K562 (cell line): ENCODE measurements at regions not wholly inside any gene's neighbourhood (a gene's known extent, or its start where the extent isn't known, plus 50 kb on each side); places are given as distances from the start of the nearest gene placed in this dataset.

Source experiments
- ATAC-seq: fragments of 200-7000 bp; cut with Tn5 transposase; 3 replicates; pipeline ENCODE4 v1.9.1; 2020; ENCODE audit warnings: moderate library complexity
- BruUV-seq: library from RNA; stranded (reverse); fragments of 400-500 nt; replicated peaks from 2 replicates; lab custom pipeline; 2021; lab: Mats Ljungman, UMichigan
- CTCF ChIA-PET: fragments of 300-600 bp; formaldehyde crosslinking; extraction: SDS; loops from one replicate; lab custom pipeline; 2021; ENCODE audit warnings: low intra/inter-chr PET ratio; lab: Yijun Ruan, JAX
- POLR2A ChIA-PET: fragments of 300-600, 350-650 bp; sonication (Branson Sonifier 250); formaldehyde crosslinking; extraction: SDS; loops from one replicate; lab custom pipeline; 2021; ENCODE audit warnings: antibody characterized with exemption, inconsistent platforms; lab: Yijun Ruan, JAX
- DNase-seq, 4 experiments: peaks; one replicate each; pipeline versions ENCODE4 v3.0.0 to v3.0.0-alpha.2; 2011 to 2018; ENCODE audit warnings: low spot score in 3 of 4, mixed read lengths in 3 of 4; ENCODE audit errors: extremely low read depth in 1 of 4
- FAIRE-seq: peaks from 2 replicates; lab custom pipeline; 2011; peaks lifted over from hg19 to GRCh38; lab: Jason Lieb, UNC
- H2AFZ ChIP-seq: 2 replicates; pipeline ENCODE4 v1.6.0; 2011; ENCODE audit warnings: low read depth, low read length, control low read depth, inconsistent platforms
- H3K27ac ChIP-seq: fragments of 200-600 bp; 3 replicates; pipeline ENCODE4 v1.8.0; 2011; ENCODE audit warnings: low read depth, mild to moderate bottlenecking, control low read depth, inconsistent platforms, low read length, moderate library complexity, mixed read lengths; ENCODE audit errors: extremely low read depth
- H3K27me3 ChIP-seq, 2 experiments: fragments of 300-600 bp in 1 of 2; 2 replicates in 1 of 2; 3 replicates in 1 of 2; pipeline versions ENCODE4 v1.6.0 to v1.8.0; 2011; ENCODE audit warnings: inconsistent platforms in 2 of 2, low read length in 2 of 2, mild to moderate bottlenecking in 1 of 2, mixed read lengths in 1 of 2, moderate library complexity in 1 of 2; ENCODE audit not compliant: control insufficient read depth in 2 of 2, insufficient read depth in 2 of 2
- H3K36me3 ChIP-seq: fragments of 300-600 bp; 3 replicates; pipeline ENCODE4 v1.8.0; 2011; ENCODE audit warnings: mild to moderate bottlenecking, low read length, inconsistent platforms; ENCODE audit not compliant: control insufficient read depth, insufficient read depth
- H3K4me1 ChIP-seq, 2 experiments: fragments of 200-600 bp in 1 of 2; replicated peaks in 1 of 2; 2 replicates in 1 of 2; 3 replicates in 1 of 2; pipeline versions ENCODE4 v1.5.1 to v1.8.0; 2011; ENCODE audit warnings: inconsistent platforms in 2 of 2, low read length in 2 of 2, mild to moderate bottlenecking in 1 of 2, mixed read lengths in 1 of 2, moderate library complexity in 1 of 2; ENCODE audit not compliant: control insufficient read depth in 2 of 2, insufficient read depth in 2 of 2
- H3K4me2 ChIP-seq: 2 replicates; pipeline ENCODE4 v1.6.1; 2011; ENCODE audit warnings: low read length, control low read depth, inconsistent platforms, mixed read lengths; ENCODE audit not compliant: insufficient read depth
- H3K4me3 ChIP-seq: fragments of 200-600 bp; sonication (generic), shearing (Covaris generic); 2 replicates; pipeline ENCODE4 v1.5.1; 2016; ENCODE audit warnings: control low read depth, inconsistent platforms
- H3K79me2 ChIP-seq: fragments of 200-600 bp; 3 replicates; pipeline ENCODE4 v1.8.0; 2011; ENCODE audit warnings: low read length, inconsistent platforms; ENCODE audit not compliant: control insufficient read depth, insufficient read depth
- H3K9ac ChIP-seq, 2 experiments: 2 replicates each; pipeline versions ENCODE4 v1.6.0 to v1.6.1; 2011; ENCODE audit warnings: low read depth in 2 of 2, low read length in 2 of 2, control low read depth in 1 of 2, inconsistent platforms in 1 of 2, mild to moderate bottlenecking in 1 of 2, mixed read lengths in 1 of 2; ENCODE audit not compliant: insufficient read depth in 1 of 2
- H3K9me1 ChIP-seq: one replicate; pipeline ENCODE4 v1.6.0; 2011; ENCODE audit warnings: inconsistent platforms, mild to moderate bottlenecking, low read length, moderate library complexity; ENCODE audit not compliant: control insufficient read depth, insufficient read depth
- H3K9me3 ChIP-seq: replicated peaks from 2 replicates; pipeline ENCODE4 v1.5.1; 2011; ENCODE audit warnings: low read depth, low read length, inconsistent platforms; ENCODE audit not compliant: control insufficient read depth, insufficient read depth
- H4K20me1 ChIP-seq: replicated peaks from 2 replicates; pipeline ENCODE4 v1.6.1; 2011; ENCODE audit warnings: low read length, inconsistent platforms, mixed read lengths; ENCODE audit not compliant: control insufficient read depth, insufficient read depth
- BCOR ChIP-seq: fragments of 450-650 bp; IDR thresholded peaks from 2 replicates; pipeline ENCODE4 v1.6.1; 2016
- HDAC3 ChIP-seq: fragments of 450-650 bp; IDR thresholded peaks from 2 replicates; pipeline ENCODE4 v1.6.1; 2018; ENCODE audit warnings: borderline replicate concordance, mild to moderate bottlenecking, moderate library complexity; ENCODE audit not compliant: partially characterized antibody
- HMG20A ChIP-seq: fragments of 450-650 bp; formaldehyde crosslinking; conservative IDR thresholded peaks from 2 replicates; pipeline ENCODE4 v1.4.0; 2020; ENCODE audit warnings: mild to moderate bottlenecking, mixed read lengths
- MTA3 ChIP-seq: fragments of 450-650 bp; formaldehyde crosslinking; IDR thresholded peaks from 2 replicates; pipeline ENCODE4 v1.6.1; 2017; ENCODE audit warnings: mild to moderate bottlenecking, borderline replicate concordance
- RCOR1 ChIP-seq, 2 experiments: IDR thresholded peaks; 2 replicates each; pipeline ENCODE4 v1.6.1; 2012; ENCODE audit warnings: low read depth in 2 of 2, low read length in 2 of 2, borderline replicate concordance in 1 of 2, improper control_type of control experiment in 1 of 2
- TAL1 ChIP-seq: fragments of 450-650 bp; IDR thresholded peaks from 2 replicates; pipeline ENCODE4 v1.6.1; 2016; ENCODE audit warnings: mild to moderate bottlenecking
- TCFL5 ChIP-seq: fragments of 250-450 bp; sonication (Bioruptor Pico); conservative IDR thresholded peaks from 2 replicates; pipeline ENCODE4 v1.6.1; 2021; ENCODE audit warnings: mild to moderate bottlenecking, moderate library complexity, matching md5 sums
- ZC3H8 ChIP-seq: fragments of 450-650 bp; IDR thresholded peaks from 2 replicates; pipeline ENCODE4 v1.6.1; 2017
- ZNF561 ChIP-seq: fragments of 450-650 bp; formaldehyde crosslinking; conservative IDR thresholded peaks from 2 replicates; pipeline ENCODE4 v1.4.0; 2020; ENCODE audit warnings: mild to moderate bottlenecking, moderate library complexity
- WGBS: fragments of 100-300 bp; shearing (Covaris generic); methylation state at CpG from one replicate; pipeline ENCODE4 v1.1.6; 2016; ENCODE audit warnings: low coverage, mixed read lengths; ENCODE audit not compliant: insufficient coverage; ENCODE audit errors: missing lambda C conversion rate; 5-methylcytosine and 5-hydroxymethylcytosine counted together
- in situ Hi-C: fragments of 300-500 bp; cut with MboI; formaldehyde crosslinking; loops from 4 replicates; pipeline ENCODE4 v1.15.0; 2018; ENCODE audit warnings: inconsistent platforms, mixed read lengths
- intact Hi-C: fragments of 100-400 bp; cut with micrococcal nuclease; formaldehyde crosslinking; loops from 2 replicates; pipeline ENCODE4 v1.14.2; 2022
- TF ChIP-seq, protein P1 (sequence below): fragments of 450-650 bp; IDR thresholded peaks from 2 replicates; pipeline ENCODE4 v1.6.1; 2016; ENCODE audit warnings: missing biosample characterization, missing genetic modification characterization

GRCh38 chr1:55986003-55986402 lies 593.4 kb downstream of the PLPP3 start:
- no peaks in the 10 kb centered on the region for H3K27me3 ChIP-seq
- no peak for ATAC-seq
- no peaks in the 10 kb centered on the region; the same call in 1 of the 2 replicates for H3K9me3 ChIP-seq
- no peak overlapping the region for H3K4me3 ChIP-seq
- no peak overlapping the region for H3K4me2 ChIP-seq
- CTCF ChIA-PET = no interaction called here
- no TSS peak for BruUV-seq
- POLR2A ChIA-PET = interaction anchor here (0.6 kb wide), 1 partner anchor 149 kb away, joined by 3 read pairs; no protein-coding TSS in a partner anchor
- H3K79me2 ChIP-seq = no peaks in the 10 kb centered on the region
- H3K36me3 ChIP-seq = no peaks in the 10 kb centered on the region
- H4K20me1 ChIP-seq = no peaks in the 10 kb centered on the region
- no peak for FAIRE-seq
- H3K4me1 ChIP-seq = no peaks in the 10 kb centered on the region
- in situ Hi-C loops = no loop called here
- no peaks in the 10 kb centered on the region for H3K9me1 ChIP-seq
- WGBS = 0% methylated on average over 1 of the region's 1 CpG
- no peak overlapping the region for H3K27ac ChIP-seq
- H3K9ac ChIP-seq = no peak overlapping the region
- intact Hi-C loops = no loop called here
- TF ChIP-seq RCOR1 (IDR thresholded peaks at IDR 0.05; ENCODE audit: borderline replicate concordance in 1 of 2, low read depth in 2 of 2, low read length in 2 of 2) (no peak), TAL1 (no peak), TCFL5 (CRISPR knock-in tag) (no peak), BCOR (no peak), MTA3 (no peak), ZNF561 (CRISPR knock-in tag) (no peak), HMG20A (no peak), ZC3H8 (no peak), HDAC3 (no peak)
- TF ChIP-seq, protein P1, sequence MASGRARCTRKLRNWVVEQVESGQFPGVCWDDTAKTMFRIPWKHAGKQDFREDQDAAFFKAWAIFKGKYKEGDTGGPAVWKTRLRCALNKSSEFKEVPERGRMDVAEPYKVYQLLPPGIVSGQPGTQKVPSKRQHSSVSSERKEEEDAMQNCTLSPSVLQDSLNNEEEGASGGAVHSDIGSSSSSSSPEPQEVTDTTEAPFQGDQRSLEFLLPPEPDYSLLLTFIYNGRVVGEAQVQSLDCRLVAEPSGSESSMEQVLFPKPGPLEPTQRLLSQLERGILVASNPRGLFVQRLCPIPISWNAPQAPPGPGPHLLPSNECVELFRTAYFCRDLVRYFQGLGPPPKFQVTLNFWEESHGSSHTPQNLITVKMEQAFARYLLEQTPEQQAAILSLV (tag) = no peak
- no peak overlapping the region for H2AFZ ChIP-seq
- no peak for DNase-seq
